ENCODE measurements at regions not wholly inside any gene's neighbourhood (a gene's known extent, or its start where the extent isn't known, plus 50 kb on each side); places are given as distances from the start of the nearest gene placed in this dataset.

- Mint-ChIP-seq H3K4me1 (ENCODE audit: low read depth in 2 of 2) (no peaks in the 10 kb centered on the region), H3K9me3 (peaks cover 13% of the 10 kb centered on the region), H3K36me3 (no peaks in the 10 kb centered on the region), H3K27me3 (no peaks in the 10 kb centered on the region), H3K27ac (no peak overlapping the region), H3K4me3 (no peak overlapping the region)
- ATAC-seq = no peak
- no peak for DNase-seq (ENCODE audit: low spot score)
These were observed 1091.8 kb downstream of the RAPGEF2 start for GRCh38 chr4:160194716-160195115.

- peaks cover 31% of the 10 kb centered on the region for H3K9me3 Mint-ChIP-seq
- H3K4me1 Mint-ChIP-seq (ENCODE audit: low read depth in 2 of 2) = no peaks in the 10 kb centered on the region
- DNase-seq (ENCODE audit: low spot score) = no peak
- no peaks in the 10 kb centered on the region for H3K36me3 Mint-ChIP-seq
- no peak overlapping the region for H3K4me3 Mint-ChIP-seq
- no peaks in the 10 kb centered on the region for H3K27me3 Mint-ChIP-seq
- no peak overlapping the region for H3K27ac Mint-ChIP-seq
- ATAC-seq = no peak
These were observed 1099.9 kb downstream of the RAPGEF2 start for GRCh38 chr4:160202802-160203201.

GRCh38 chr4:160212078-160212477 lies 1109.2 kb downstream of the RAPGEF2 start:
- Mint-ChIP-seq H3K27me3 (no peaks in the 10 kb centered on the region), H3K27ac (no peak overlapping the region)

GRCh38 chr4:160213366-160213765 lies 1110.5 kb downstream of the RAPGEF2 start:
- Mint-ChIP-seq H3K4me1 (ENCODE audit: low read depth in 2 of 2) (no peaks in the 10 kb centered on the region), H3K27me3 (no peaks in the 10 kb centered on the region), H3K9me3 (peaks cover 35% of the 10 kb centered on the region), H3K27ac (no peak overlapping the region), H3K36me3 (peaks cover 7% of the 10 kb centered on the region), H3K4me3 (no peak overlapping the region)
- no peak for ATAC-seq
- DNase-seq (ENCODE audit: low spot score) = no peak

More at GRCh38 chr4:160212078-160212477, 1109.2 kb downstream of the RAPGEF2 start:
- peaks cover 27% of the 10 kb centered on the region for H3K9me3 Mint-ChIP-seq
- DNase-seq (ENCODE audit: low spot score) (no peak), ATAC-seq (no peak)
- H3K4me3 Mint-ChIP-seq = no peak overlapping the region
- no peaks in the 10 kb centered on the region for H3K4me1 Mint-ChIP-seq (ENCODE audit: low read depth in 2 of 2)
- H3K36me3 Mint-ChIP-seq = no peaks in the 10 kb centered on the region

GRCh38 chr4:160217352-160217751 lies 1114.5 kb downstream of the RAPGEF2 start:
- DNase-seq (ENCODE audit: low spot score) (no peak), ATAC-seq (no peak)
- no peaks in the 10 kb centered on the region for H3K27me3 Mint-ChIP-seq
- H3K4me3 Mint-ChIP-seq = no peak overlapping the region
- no peaks in the 10 kb centered on the region for H3K4me1 Mint-ChIP-seq (ENCODE audit: low read depth in 2 of 2)
- H3K9me3 Mint-ChIP-seq = peaks cover 33% of the 10 kb centered on the region
- no peak overlapping the region for H3K27ac Mint-ChIP-seq
- H3K36me3 Mint-ChIP-seq = peaks cover 7% of the 10 kb centered on the region

- H3K27ac Mint-ChIP-seq = no peak overlapping the region
- ATAC-seq (no peak), DNase-seq (ENCODE audit: low spot score) (no peak)
- H3K4me3 Mint-ChIP-seq = no peak overlapping the region
- no peaks in the 10 kb centered on the region for H3K27me3 Mint-ChIP-seq
- peaks cover 9% of the 10 kb centered on the region for H3K36me3 Mint-ChIP-seq
- H3K4me1 Mint-ChIP-seq (ENCODE audit: low read depth in 2 of 2) = no peaks in the 10 kb centered on the region
- peaks cover 23% of the 10 kb centered on the region for H3K9me3 Mint-ChIP-seq
These were observed 1121.2 kb downstream of the RAPGEF2 start for GRCh38 chr4:160224049-160224448.

GRCh38 chr4:160233141-160233540 lies 1130.3 kb downstream of the RAPGEF2 start:
- DNase-seq (ENCODE audit: low spot score) (no peak), ATAC-seq (no peak)
- Mint-ChIP-seq H3K27ac (no peak overlapping the region), H3K27me3 (no peaks in the 10 kb centered on the region), H3K4me1 (ENCODE audit: low read depth in 2 of 2) (no peaks in the 10 kb centered on the region), H3K9me3 (peaks cover 14% of the 10 kb centered on the region), H3K4me3 (no peak overlapping the region), H3K36me3 (no peaks in the 10 kb centered on the region)

- DNase-seq (ENCODE audit: low spot score) = no peak
- H3K9me3 Mint-ChIP-seq = peaks cover 15% of the 10 kb centered on the region
- no peak overlapping the region for H3K27ac Mint-ChIP-seq
- no peaks in the 10 kb centered on the region for H3K36me3 Mint-ChIP-seq
- ATAC-seq = no peak
- no peaks in the 10 kb centered on the region for H3K4me1 Mint-ChIP-seq (ENCODE audit: low read depth in 2 of 2)
- H3K27me3 Mint-ChIP-seq = no peaks in the 10 kb centered on the region
- H3K4me3 Mint-ChIP-seq = no peak overlapping the region
These were observed 1132.4 kb downstream of the RAPGEF2 start for GRCh38 chr4:160235285-160235684.

- Mint-ChIP-seq H3K4me1 (ENCODE audit: low read depth in 2 of 2) (no peaks in the 10 kb centered on the region), H3K36me3 (no peaks in the 10 kb centered on the region), H3K27ac (no peak overlapping the region), H3K4me3 (no peak overlapping the region), H3K9me3 (peaks cover 13% of the 10 kb centered on the region), H3K27me3 (no peaks in the 10 kb centered on the region)
- DNase-seq (ENCODE audit: low spot score) (no peak), ATAC-seq (no peak)
These were observed 1132.9 kb downstream of the RAPGEF2 start for GRCh38 chr4:160235771-160236170.

GRCh38 chr4:160238790-160239189 lies 1135.9 kb downstream of the RAPGEF2 start:
- no peak for DNase-seq (ENCODE audit: low spot score)
- Mint-ChIP-seq H3K27me3 (no peaks in the 10 kb centered on the region), H3K4me1 (ENCODE audit: low read depth in 2 of 2) (no peaks in the 10 kb centered on the region), H3K9me3 (peaks cover 14% of the 10 kb centered on the region), H3K4me3 (no peak overlapping the region), H3K36me3 (peaks cover 3% of the 10 kb centered on the region), H3K27ac (no peak overlapping the region)
- no peak for ATAC-seq

- no peak overlapping the region for H3K4me3 Mint-ChIP-seq
- no peak overlapping the region for H3K27ac Mint-ChIP-seq
- DNase-seq (ENCODE audit: low spot score) (no peak), ATAC-seq (no peak)
- H3K4me1 Mint-ChIP-seq (ENCODE audit: low read depth in 2 of 2) = no peaks in the 10 kb centered on the region
- no peaks in the 10 kb centered on the region for H3K27me3 Mint-ChIP-seq
- peaks cover 7% of the 10 kb centered on the region for H3K36me3 Mint-ChIP-seq
- peaks cover 14% of the 10 kb centered on the region for H3K9me3 Mint-ChIP-seq
These were observed 1144.3 kb downstream of the RAPGEF2 start for GRCh38 chr4:160247091-160247656.

- ATAC-seq = no peak
- H3K9me3 Mint-ChIP-seq = peaks cover 18% of the 10 kb centered on the region
- no peak overlapping the region for H3K4me3 Mint-ChIP-seq
- peaks cover 11% of the 10 kb centered on the region for H3K36me3 Mint-ChIP-seq
- no peaks in the 10 kb centered on the region for H3K27me3 Mint-ChIP-seq
- H3K4me1 Mint-ChIP-seq (ENCODE audit: low read depth in 2 of 2) = no peaks in the 10 kb centered on the region
- no peak overlapping the region for H3K27ac Mint-ChIP-seq
- no peak for DNase-seq (ENCODE audit: low spot score)
These were observed 1148.8 kb downstream of the RAPGEF2 start for GRCh38 chr4:160251522-160252170.

GRCh38 chr4:160257318-160257717 lies 1154.4 kb downstream of the RAPGEF2 start:
- ATAC-seq = no peak
- Mint-ChIP-seq H3K27me3 (no peaks in the 10 kb centered on the region), H3K4me1 (ENCODE audit: low read depth in 2 of 2) (no peaks in the 10 kb centered on the region), H3K36me3 (peaks cover 16% of the 10 kb centered on the region), H3K4me3 (no peak overlapping the region), H3K27ac (no peak overlapping the region), H3K9me3 (peaks cover 25% of the 10 kb centered on the region)
- no peak for DNase-seq (ENCODE audit: low spot score)

GRCh38 chr4:160265014-160265413 lies 1162.1 kb downstream of the RAPGEF2 start:
- Mint-ChIP-seq H3K27ac (no peak overlapping the region), H3K9me3 (peaks cover 8% of the 10 kb centered on the region), H3K4me1 (ENCODE audit: low read depth in 2 of 2) (no peaks in the 10 kb centered on the region)

GRCh38 chr4:160265836-160266235 lies 1163.0 kb downstream of the RAPGEF2 start:
- H3K4me1 Mint-ChIP-seq (ENCODE audit: low read depth in 2 of 2) = no peaks in the 10 kb centered on the region
- H3K27me3 Mint-ChIP-seq = no peaks in the 10 kb centered on the region
- no peak overlapping the region for H3K4me3 Mint-ChIP-seq
- H3K36me3 Mint-ChIP-seq = no peaks in the 10 kb centered on the region
- ATAC-seq (no peak), DNase-seq (ENCODE audit: low spot score) (no peak)
- peaks cover 4% of the 10 kb centered on the region for H3K9me3 Mint-ChIP-seq
- no peak overlapping the region for H3K27ac Mint-ChIP-seq

More at GRCh38 chr4:160265014-160265413, 1162.1 kb downstream of the RAPGEF2 start:
- no peak overlapping the region for H3K4me3 Mint-ChIP-seq
- DNase-seq (ENCODE audit: low spot score) (no peak), ATAC-seq (no peak)
- no peaks in the 10 kb centered on the region for H3K27me3 Mint-ChIP-seq
- H3K36me3 Mint-ChIP-seq = peaks cover 5% of the 10 kb centered on the region

Data from natural killer cell treated with Interleukin-12 subunit alpha and Interleukin-12 subunit beta and Interleukin-15 and Interleukin-18, amount 100 ng/mL, for 72 hours (primary cell).